Caco-2 (cell line): ENCODE measurements at regions not wholly inside any gene's neighbourhood (a gene's known extent, or its start where the extent isn't known, plus 50 kb on each side); places are given as distances from the start of the nearest gene placed in this dataset.

Experiments
- BruUV-seq: library from RNA; stranded (reverse); fragments of 400-500 nt; replicated peaks from 2 replicates; lab custom pipeline; 2021; lab: Mats Ljungman, UMichigan
- CTCF ChIA-PET: fragments of 300-600 bp; sonication (Branson Sonifier 250); formaldehyde crosslinking; loops from one replicate; lab custom pipeline; 2022; ENCODE audit warnings: antibody characterized with exemption; lab: Charles Lee
- POLR2A ChIA-PET: fragments of 300-600 bp; sonication (Branson Sonifier 250); formaldehyde crosslinking; loops from one replicate; lab custom pipeline; 2022; ENCODE audit warnings: antibody characterized with exemption; lab: Charles Lee
- DNase-seq, 2 experiments: peaks; one replicate each; pipeline versions ENCODE4 v3.0.0 to v3.0.0-alpha.2; 2020 to 2022
- H3K27me3 ChIP-seq: replicated peaks from 2 replicates; pipeline ENCODE4 v1.6.0; 2011; ENCODE audit warnings: low read length; ENCODE audit not compliant: control insufficient read depth, insufficient read depth
- H3K36me3 ChIP-seq: 2 replicates; pipeline ENCODE4 v1.5.1; 2011; ENCODE audit warnings: low read length; ENCODE audit not compliant: control insufficient read depth, insufficient read depth
- H3K4me1 ChIP-seq: fragments of 250-450 bp; sonication (Bioruptor Pico); 2 replicates; pipeline ENCODE4 v1.5.1; 2020; ENCODE audit warnings: mild to moderate bottlenecking
- H3K4me3 ChIP-seq: 2 replicates; pipeline ENCODE4 v1.5.1; 2011; ENCODE audit warnings: low read depth, mild to moderate bottlenecking, control low read depth, low read length
- H3K9me3 ChIP-seq: fragments of 250-450 bp; sonication (Bioruptor Pico); 2 replicates; pipeline ENCODE4 v1.5.1; 2020; ENCODE audit warnings: mild to moderate bottlenecking, moderate library complexity
- H3K27ac Mint-ChIP-seq: one replicate; pipeline ENCODE4 v1.8.0; 2022; ENCODE audit warnings: mixed read lengths; ENCODE audit not compliant: unreplicated experiment
- H3K27me3 Mint-ChIP-seq: one replicate; pipeline ENCODE4 v1.8.0; 2022; ENCODE audit warnings: mixed read lengths; ENCODE audit not compliant: insufficient read depth, unreplicated experiment
- H3K36me3 Mint-ChIP-seq: one replicate; pipeline ENCODE4 v1.8.0; 2022; ENCODE audit warnings: mild to moderate bottlenecking, mixed read lengths; ENCODE audit not compliant: insufficient read depth, unreplicated experiment
- H3K4me1 Mint-ChIP-seq: one replicate; pipeline ENCODE4 v1.8.0; 2022; ENCODE audit warnings: low read depth, mixed read lengths; ENCODE audit not compliant: unreplicated experiment
- H3K4me3 Mint-ChIP-seq: one replicate; pipeline ENCODE4 v1.8.0; 2022; ENCODE audit warnings: mild to moderate bottlenecking, moderate library complexity, mixed read lengths; ENCODE audit not compliant: unreplicated experiment
- H3K9me3 Mint-ChIP-seq: one replicate; pipeline ENCODE4 v1.8.0; 2022; ENCODE audit warnings: mixed read lengths; ENCODE audit not compliant: unreplicated experiment
- intact Hi-C: fragments of 100-400 bp; cut with micrococcal nuclease; formaldehyde crosslinking; loops from one replicate; pipeline ENCODE4 v1.10.0; 2022; ENCODE audit not compliant: unreplicated experiment
- TF ChIP-seq, protein P1 (sequence below), 2 experiments: fragments of 200-600 bp in 1 of 2; IDR thresholded peaks; 1 replicate in 1 of 2; 2 replicates in 1 of 2; pipeline versions ENCODE4 v1.5.1 to v1.8.0; 2011 to 2022; ENCODE audit warnings: antibody characterized with exemption in 1 of 2, control low read depth in 1 of 2, inconsistent platforms in 1 of 2, low read depth in 1 of 2, low read length in 1 of 2, mild to moderate bottlenecking in 1 of 2, moderate library complexity in 1 of 2; ENCODE audit not compliant: insufficient read depth in 1 of 2, severe bottlenecking in 1 of 2, unreplicated experiment in 1 of 2

DNA sequence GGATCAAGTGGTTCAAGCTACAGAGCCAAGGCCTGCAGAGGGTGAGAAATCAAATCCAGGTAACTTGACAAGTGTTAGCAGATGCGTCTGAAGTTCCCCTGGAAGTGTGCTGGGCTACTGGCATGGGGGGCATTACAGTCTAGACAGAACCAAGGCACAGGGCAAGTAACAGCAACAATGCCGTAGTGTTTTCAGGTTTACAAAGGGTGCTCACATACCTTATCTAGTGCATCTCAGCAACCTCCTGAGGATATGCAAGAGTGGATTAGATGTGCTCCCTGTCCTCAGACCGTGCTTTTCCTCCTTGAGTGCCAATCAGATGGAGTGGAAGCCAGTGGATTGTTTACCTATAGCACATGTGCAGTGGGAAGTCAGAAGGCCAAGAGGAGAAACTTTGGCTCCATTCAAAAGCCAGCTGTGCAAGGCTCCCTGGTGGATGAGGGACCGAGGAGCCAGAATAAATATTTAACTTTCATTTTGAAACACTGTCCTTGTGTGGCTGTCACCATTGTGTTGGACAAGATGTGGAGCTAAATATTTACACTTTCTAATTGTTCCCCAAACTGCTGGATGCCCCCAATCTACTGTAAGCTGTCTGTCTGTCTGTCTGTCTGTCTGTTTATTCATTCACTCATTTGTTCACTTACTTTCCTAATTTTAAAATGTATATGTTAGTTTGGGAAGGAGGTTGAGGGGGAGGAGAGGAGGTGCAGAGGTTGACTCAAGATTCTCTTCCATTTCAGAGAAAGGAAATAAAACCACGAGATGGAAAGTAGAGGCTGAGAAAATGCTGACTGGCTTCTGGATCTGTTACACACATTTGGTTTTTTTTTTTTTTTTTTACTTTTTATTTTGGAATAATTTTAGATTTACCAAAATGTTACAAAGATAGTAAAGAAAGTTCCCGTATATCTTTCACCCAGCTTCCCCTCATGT is 184.0 kb upstream of the PARP11 start:
- no peak overlapping the region for H3K27ac Mint-ChIP-seq
- ChIA-PET CTCF (interaction anchor here (0.7 to 1.1 kb wide), 3 partner anchors 93 to 220 kb away, joined by 3 to 4 read pairs (median 3); no protein-coding TSS in a partner anchor), POLR2A (interaction anchor here (0.6 kb wide), 1 partner anchor 562 kb away, joined by 3 read pairs; no protein-coding TSS in a partner anchor)
- Histone ChIP-seq H3K9me3 (no peaks in the 10 kb centered on the region), H3K4me1 (0 out of 2 replicates have a peak, but pooled peaks cover 6% of the 10 kb centered on the region), H3K27me3 (peaks cover 1% of the 10 kb centered on the region; the same call in 1 of the 2 replicates), H3K4me3 (no peak overlapping the region), H3K36me3 (no peaks in the 10 kb centered on the region)
- TF ChIP-seq, protein P1, sequence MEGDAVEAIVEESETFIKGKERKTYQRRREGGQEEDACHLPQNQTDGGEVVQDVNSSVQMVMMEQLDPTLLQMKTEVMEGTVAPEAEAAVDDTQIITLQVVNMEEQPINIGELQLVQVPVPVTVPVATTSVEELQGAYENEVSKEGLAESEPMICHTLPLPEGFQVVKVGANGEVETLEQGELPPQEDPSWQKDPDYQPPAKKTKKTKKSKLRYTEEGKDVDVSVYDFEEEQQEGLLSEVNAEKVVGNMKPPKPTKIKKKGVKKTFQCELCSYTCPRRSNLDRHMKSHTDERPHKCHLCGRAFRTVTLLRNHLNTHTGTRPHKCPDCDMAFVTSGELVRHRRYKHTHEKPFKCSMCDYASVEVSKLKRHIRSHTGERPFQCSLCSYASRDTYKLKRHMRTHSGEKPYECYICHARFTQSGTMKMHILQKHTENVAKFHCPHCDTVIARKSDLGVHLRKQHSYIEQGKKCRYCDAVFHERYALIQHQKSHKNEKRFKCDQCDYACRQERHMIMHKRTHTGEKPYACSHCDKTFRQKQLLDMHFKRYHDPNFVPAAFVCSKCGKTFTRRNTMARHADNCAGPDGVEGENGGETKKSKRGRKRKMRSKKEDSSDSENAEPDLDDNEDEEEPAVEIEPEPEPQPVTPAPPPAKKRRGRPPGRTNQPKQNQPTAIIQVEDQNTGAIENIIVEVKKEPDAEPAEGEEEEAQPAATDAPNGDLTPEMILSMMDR (IDR thresholded peaks at IDR 0.05; ENCODE audit: insufficient read depth in 1 of 2, low read depth in 1 of 2, low read length in 1 of 2, severe bottlenecking in 1 of 2, unreplicated experiment in 1 of 2): no peak
- intact Hi-C loops: no loop called here
- no peaks in the 10 kb centered on the region for H3K36me3 Mint-ChIP-seq
- peaks cover 6% of the 10 kb centered on the region for H3K27me3 Mint-ChIP-seq
- no peaks in the 10 kb centered on the region for H3K9me3 Mint-ChIP-seq
- H3K4me1 Mint-ChIP-seq: no peaks in the 10 kb centered on the region
- no peak overlapping the region for H3K4me3 Mint-ChIP-seq
- no TSS peak for BruUV-seq
- DNase-seq: no peak

DNA sequence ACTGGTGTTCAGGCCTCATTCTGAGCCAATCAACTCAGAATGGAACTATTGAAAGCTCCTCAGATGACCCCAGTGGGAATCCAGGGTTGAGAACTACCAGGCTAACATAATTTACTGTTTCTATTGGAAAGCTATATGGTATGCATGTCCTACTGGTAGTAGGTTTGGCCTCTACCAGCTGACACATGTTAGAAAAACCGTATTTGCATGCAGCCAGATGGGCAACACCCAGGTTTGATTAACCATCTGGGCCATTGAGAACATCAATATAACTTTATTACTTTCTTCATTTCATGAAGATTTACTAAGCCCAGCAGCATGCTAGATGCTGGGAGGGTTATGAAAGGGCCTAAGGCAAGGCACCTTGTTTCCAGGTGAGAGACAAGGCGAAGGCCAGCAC is 181.4 kb upstream of the PARP11 start:
- POLR2A ChIA-PET: interaction anchor here (0.6 kb wide), 1 partner anchor 509 kb away, joined by 3 read pairs; no protein-coding TSS in a partner anchor
- no peaks in the 10 kb centered on the region for H3K4me1 Mint-ChIP-seq
- CTCF ChIA-PET: no interaction called here
- 0 out of 2 replicates have a peak, but pooled peaks cover 6% of the 10 kb centered on the region for H3K4me1 ChIP-seq
- intact Hi-C loops: no loop called here
- H3K27me3 Mint-ChIP-seq: peaks cover 6% of the 10 kb centered on the region
- no peak overlapping the region for H3K4me3 ChIP-seq
- BruUV-seq: no TSS peak
- H3K36me3 ChIP-seq: no peaks in the 10 kb centered on the region
- DNase-seq: no peak
- H3K9me3 ChIP-seq: no peaks in the 10 kb centered on the region
- H3K27me3 ChIP-seq: peaks cover 1% of the 10 kb centered on the region; the same call in 1 of the 2 replicates
- no peak overlapping the region for H3K4me3 Mint-ChIP-seq
- TF ChIP-seq, protein P1 (IDR thresholded peaks at IDR 0.05; ENCODE audit: insufficient read depth in 1 of 2, low read depth in 1 of 2, low read length in 1 of 2, severe bottlenecking in 1 of 2, unreplicated experiment in 1 of 2): no peak
- H3K9me3 Mint-ChIP-seq: no peaks in the 10 kb centered on the region
- no peak overlapping the region for H3K27ac Mint-ChIP-seq
- H3K36me3 Mint-ChIP-seq: no peaks in the 10 kb centered on the region

DNA sequence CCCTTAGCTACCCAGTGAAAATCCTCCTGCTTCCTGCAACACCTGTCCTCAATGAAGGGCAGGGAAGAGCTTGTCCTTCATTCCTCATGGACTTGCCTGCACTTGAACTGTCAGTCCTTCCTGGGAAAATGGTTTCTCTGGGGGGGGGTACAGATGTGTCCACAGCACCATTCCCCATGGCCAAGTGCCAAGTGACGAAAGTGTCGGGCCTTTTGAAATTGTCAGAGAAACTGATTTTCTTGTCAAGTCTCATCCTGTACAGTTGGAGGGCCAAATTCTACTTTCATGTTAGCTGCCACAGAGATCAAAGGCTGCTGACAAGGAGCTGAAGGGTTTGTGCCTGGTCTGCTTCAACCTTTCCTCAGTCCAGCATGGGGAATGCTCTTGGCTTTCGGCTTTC is 179.5 kb upstream of the PARP11 start:
- H3K27me3 Mint-ChIP-seq: peaks cover 2% of the 10 kb centered on the region
- H3K4me3 Mint-ChIP-seq: no peak overlapping the region
- no TSS peak for BruUV-seq
- ChIA-PET CTCF (interaction anchor here (0.7 kb wide), 1 partner anchor 57 kb away, joined by 3 read pairs; no protein-coding TSS in a partner anchor), POLR2A (interaction anchor here (0.5 kb wide), 1 partner anchor 217 kb away, joined by 3 read pairs; no protein-coding TSS in a partner anchor)
- H3K27me3 ChIP-seq: peaks cover 1% of the 10 kb centered on the region; the same call in 1 of the 2 replicates
- H3K4me1 ChIP-seq: 0 out of 2 replicates have a peak, but pooled peaks cover 6% of the 10 kb centered on the region
- H3K9me3 Mint-ChIP-seq: no peaks in the 10 kb centered on the region
- H3K36me3 Mint-ChIP-seq: no peaks in the 10 kb centered on the region
- no peaks in the 10 kb centered on the region for H3K36me3 ChIP-seq
- H3K27ac Mint-ChIP-seq: no peak overlapping the region
- H3K4me1 Mint-ChIP-seq: no peaks in the 10 kb centered on the region
- intact Hi-C loops: no loop called here
- H3K4me3 ChIP-seq: no peak overlapping the region
- TF ChIP-seq, protein P1 (IDR thresholded peaks at IDR 0.05; ENCODE audit: insufficient read depth in 1 of 2, low read depth in 1 of 2, low read length in 1 of 2, severe bottlenecking in 1 of 2, unreplicated experiment in 1 of 2): no peak
- DNase-seq: no peak
- no peaks in the 10 kb centered on the region for H3K9me3 ChIP-seq
